ENCODE measurements at regions not wholly inside any gene's neighbourhood (a gene's known extent, or its start where the extent isn't known, plus 50 kb on each side); places are given as distances from the start of the nearest gene placed in this dataset.

DNA sequence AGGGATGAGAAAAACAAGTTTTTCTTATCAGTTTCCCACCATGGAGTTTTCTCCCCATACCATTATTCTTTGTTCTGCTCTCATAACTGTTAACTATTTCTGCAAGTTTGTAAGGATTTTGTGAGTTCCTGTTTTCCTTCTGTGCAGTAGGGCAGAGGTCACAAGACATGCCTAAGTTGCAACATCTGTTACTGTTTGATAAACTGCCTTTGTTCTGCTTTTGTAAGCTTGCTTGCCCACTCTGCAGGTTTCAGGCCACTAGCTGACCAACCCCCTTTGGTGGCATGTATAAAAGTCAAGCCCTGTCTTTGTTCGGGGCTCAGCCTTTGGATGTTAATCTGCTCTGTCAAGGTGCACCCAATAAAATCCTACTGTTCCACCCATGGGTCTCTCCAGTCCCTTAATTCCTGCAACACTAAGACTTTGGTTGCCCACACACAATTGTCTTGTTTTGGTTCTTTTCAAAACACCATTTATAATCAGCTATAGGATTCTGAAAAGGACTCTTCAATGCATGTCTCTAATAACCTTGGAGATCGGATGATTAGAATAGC lies 545.4 kb downstream of the CDH9 start:
- TF ChIP-seq, protein P1, sequence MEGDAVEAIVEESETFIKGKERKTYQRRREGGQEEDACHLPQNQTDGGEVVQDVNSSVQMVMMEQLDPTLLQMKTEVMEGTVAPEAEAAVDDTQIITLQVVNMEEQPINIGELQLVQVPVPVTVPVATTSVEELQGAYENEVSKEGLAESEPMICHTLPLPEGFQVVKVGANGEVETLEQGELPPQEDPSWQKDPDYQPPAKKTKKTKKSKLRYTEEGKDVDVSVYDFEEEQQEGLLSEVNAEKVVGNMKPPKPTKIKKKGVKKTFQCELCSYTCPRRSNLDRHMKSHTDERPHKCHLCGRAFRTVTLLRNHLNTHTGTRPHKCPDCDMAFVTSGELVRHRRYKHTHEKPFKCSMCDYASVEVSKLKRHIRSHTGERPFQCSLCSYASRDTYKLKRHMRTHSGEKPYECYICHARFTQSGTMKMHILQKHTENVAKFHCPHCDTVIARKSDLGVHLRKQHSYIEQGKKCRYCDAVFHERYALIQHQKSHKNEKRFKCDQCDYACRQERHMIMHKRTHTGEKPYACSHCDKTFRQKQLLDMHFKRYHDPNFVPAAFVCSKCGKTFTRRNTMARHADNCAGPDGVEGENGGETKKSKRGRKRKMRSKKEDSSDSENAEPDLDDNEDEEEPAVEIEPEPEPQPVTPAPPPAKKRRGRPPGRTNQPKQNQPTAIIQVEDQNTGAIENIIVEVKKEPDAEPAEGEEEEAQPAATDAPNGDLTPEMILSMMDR (IDR thresholded peaks at IDR 0.05), result no peak
- TF ChIP-seq POLR2A (IDR thresholded peaks at IDR 0.05), result no peak
